Gastrocnemius medialis (tissue), 4 donors: ENCODE measurements at regions not wholly inside any gene's neighbourhood (a gene's known extent, or its start where the extent isn't known, plus 50 kb on each side); places are given as distances from the start of the nearest gene placed in this dataset.

Experiments
- CTCF ChIP-seq, 5 experiments: fragments of 450-650 bp in 3 of 5; fragments of 200-600 bp in 2 of 5; sonication (generic) in 2 of 5; IDR thresholded peaks in 4 of 5; conservative IDR thresholded peaks in 1 of 5; 1 replicate in 4 of 5; 2 replicates in 1 of 5; pipeline ENCODE4 v1.5.1; 2016 to 2019; ENCODE audit warnings: antibody characterized with exemption in 5 of 5, mild to moderate bottlenecking in 3 of 5, moderate library complexity in 3 of 5
- POLR2A ChIP-seq, 2 donors: fragments of 450-650 bp; IDR thresholded peaks; one replicate each; pipeline ENCODE4 v1.6.1; 2017; ENCODE audit warnings: antibody characterized with exemption in 2 of 2, mild to moderate bottlenecking in 2 of 2, moderate library complexity in 2 of 2

- TF ChIP-seq CTCF (IDR thresholded peaks at IDR 0.05 in 4 of 5, conservative IDR thresholded peaks at IDR 0.05 in 1 of 5) (no peak), POLR2A (IDR thresholded peaks at IDR 0.05) (no peak)
Measured at GRCh38 chr5:40141896-40142295, 537.8 kb upstream of the PTGER4 start.
